Neutrophil (primary cell): ENCODE measurements at regions not wholly inside any gene's neighbourhood (a gene's known extent, or its start where the extent isn't known, plus 50 kb on each side); places are given as distances from the start of the nearest gene placed in this dataset.

Experiments
- H3K27ac ChIP-seq: fragments of 200-600 bp; sonication (generic); 2 replicates; pipeline ENCODE4 v1.5.1; 2016; ENCODE audit warnings: mild to moderate bottlenecking, moderate library complexity
- H3K27me3 ChIP-seq: fragments of 200-600 bp; sonication (generic); 2 replicates; pipeline ENCODE4 v1.6.0; 2016; ENCODE audit warnings: mild to moderate bottlenecking
- H3K36me3 ChIP-seq: fragments of 200-600 bp; sonication (generic); 2 replicates; pipeline ENCODE4 v1.5.1; 2017
- H3K4me1 ChIP-seq, 2 experiments: fragments of 200-600 bp in 1 of 2; sonication (generic) in 1 of 2; 1 replicate in 1 of 2; 2 replicates in 1 of 2; pipeline versions ENCODE4 v1.5.1 to v1.6.1; 2013 to 2016; ENCODE audit warnings: low read depth in 1 of 2, low read length in 1 of 2, mild to moderate bottlenecking in 1 of 2, moderate library complexity in 1 of 2; ENCODE audit not compliant: control insufficient read depth in 1 of 2, insufficient read depth in 1 of 2
- H3K4me3 ChIP-seq, 2 experiments: fragments of 200-600 bp in 1 of 2; sonication (generic) in 1 of 2; 1 replicate in 1 of 2; 2 replicates in 1 of 2; pipeline ENCODE4 v1.5.1; 2013 to 2016; ENCODE audit warnings: low read depth in 1 of 2, low read length in 1 of 2, mild to moderate bottlenecking in 1 of 2, moderate library complexity in 1 of 2
- H3K9me3 ChIP-seq: fragments of 200-600 bp; sonication (generic); 2 replicates; pipeline ENCODE4 v1.5.1; 2016
- CTCF ChIP-seq: fragments of 200-600 bp; sonication (generic); IDR thresholded peaks from 2 replicates; pipeline ENCODE4 v1.5.1; 2016; ENCODE audit warnings: antibody characterized with exemption

- Histone ChIP-seq H3K4me1 (no peaks in the 10 kb centered on the region), H3K9me3 (no peaks in the 10 kb centered on the region), H3K4me3 (no peak overlapping the region), H3K36me3 (no peaks in the 10 kb centered on the region), H3K27me3 (no peaks in the 10 kb centered on the region), H3K27ac (no peak overlapping the region)
- no peak for TF ChIP-seq CTCF
Observed at GRCh38 chr4:14708574-14708973, 293.7 kb upstream of the CPEB2 start.

- Histone ChIP-seq H3K27me3 (no peaks in the 10 kb centered on the region), H3K4me3 (no peak overlapping the region), H3K27ac (no peak overlapping the region), H3K36me3 (no peaks in the 10 kb centered on the region), H3K9me3 (no peaks in the 10 kb centered on the region), H3K4me1 (no peaks in the 10 kb centered on the region)
- no peak for TF ChIP-seq CTCF
Observed at GRCh38 chr4:14711259-14711658, 291.0 kb upstream of the CPEB2 start.

GRCh38 chr4:14716691-14717090 is 285.6 kb upstream of the CPEB2 start:
- no peak for TF ChIP-seq CTCF
- Histone ChIP-seq H3K36me3 (no peaks in the 10 kb centered on the region), H3K27ac (no peak overlapping the region), H3K27me3 (no peaks in the 10 kb centered on the region), H3K4me1 (no peaks in the 10 kb centered on the region), H3K9me3 (no peaks in the 10 kb centered on the region), H3K4me3 (no peak overlapping the region)

DNA sequence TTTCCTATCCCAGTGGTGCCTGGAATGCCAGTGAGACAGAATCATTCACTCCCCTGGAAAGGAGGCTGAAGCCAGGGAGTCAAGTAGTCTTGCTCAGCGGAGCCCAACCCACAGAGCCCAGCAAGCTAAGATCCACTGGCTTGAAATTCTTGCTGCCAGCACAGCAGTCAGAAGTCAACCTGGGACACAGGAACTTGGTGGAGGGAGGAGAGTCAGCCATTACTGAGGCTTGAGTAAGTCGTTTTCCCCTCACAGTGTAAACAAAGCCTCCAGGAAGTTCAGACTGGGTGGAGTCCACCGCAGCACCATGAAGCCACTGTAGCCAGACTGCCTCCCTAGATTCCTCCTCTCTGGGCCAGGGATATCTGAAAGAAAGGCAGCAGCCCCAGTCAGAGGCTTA is 283.2 kb upstream of the CPEB2 start:
- Histone ChIP-seq H3K27me3 (no peaks in the 10 kb centered on the region), H3K27ac (no peak overlapping the region), H3K4me1 (no peaks in the 10 kb centered on the region), H3K9me3 (no peaks in the 10 kb centered on the region), H3K4me3 (no peak overlapping the region), H3K36me3 (no peaks in the 10 kb centered on the region)
- TF ChIP-seq CTCF: no peak

DNA sequence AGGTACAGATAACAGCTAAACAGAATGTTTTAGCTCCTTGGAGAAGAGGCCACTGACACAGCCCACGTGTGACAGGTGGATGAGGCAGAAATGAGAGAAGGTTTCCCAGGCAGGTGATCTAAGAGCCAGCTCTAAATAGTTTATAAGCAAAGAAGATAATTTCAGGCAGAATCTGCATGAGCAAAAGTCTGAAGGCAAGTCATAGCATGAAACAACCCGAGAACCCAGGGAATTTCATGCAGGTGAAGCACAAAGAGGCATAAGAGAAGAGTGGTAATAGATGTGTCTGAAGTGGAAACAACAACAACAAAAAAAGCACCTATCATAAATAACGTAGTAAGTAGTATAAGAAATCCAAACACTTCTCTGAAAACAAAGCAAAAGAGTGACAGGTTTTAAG is 275.8 kb upstream of the CPEB2 start:
- H3K27ac ChIP-seq: no peak overlapping the region
- H3K9me3 ChIP-seq: no peaks in the 10 kb centered on the region
- TF ChIP-seq CTCF: no peak
- H3K4me1 ChIP-seq: no peaks in the 10 kb centered on the region
- no peaks in the 10 kb centered on the region for H3K27me3 ChIP-seq
- H3K4me3 ChIP-seq: no peak overlapping the region
- no peaks in the 10 kb centered on the region for H3K36me3 ChIP-seq

- no peaks in the 10 kb centered on the region for H3K9me3 ChIP-seq
- no peak overlapping the region for H3K27ac ChIP-seq
- no peaks in the 10 kb centered on the region for H3K36me3 ChIP-seq
- H3K4me3 ChIP-seq: no peak overlapping the region
- TF ChIP-seq CTCF: no peak
- H3K27me3 ChIP-seq: no peaks in the 10 kb centered on the region
- H3K4me1 ChIP-seq: no peaks in the 10 kb centered on the region
Observed at GRCh38 chr4:14726877-14727361, 275.4 kb upstream of the CPEB2 start.
